Stomach (tissue), 4 donors: ENCODE measurements at regions not wholly inside any gene's neighbourhood (a gene's known extent, or its start where the extent isn't known, plus 50 kb on each side); places are given as distances from the start of the nearest gene placed in this dataset.

Experiments
- CTCF ChIP-seq, 7 experiments: fragments of 450-650 bp in 4 of 7; fragments of 200-600 bp in 3 of 7; sonication (generic) in 3 of 7; IDR thresholded peaks; one replicate each; pipeline ENCODE4 v1.5.1; 2016 to 2019; ENCODE audit warnings: antibody characterized with exemption in 7 of 7, control low read depth in 2 of 7, mild to moderate bottlenecking in 1 of 7
- EP300 ChIP-seq: sonication (generic); formaldehyde crosslinking; IDR thresholded peaks from one replicate; pipeline ENCODE4 v1.6.1; 2017; ENCODE audit warnings: antibody characterized with exemption
- POLR2A ChIP-seq, 4 donors: fragments of 450-650 bp; IDR thresholded peaks; one replicate each; pipeline ENCODE4 v1.6.1; 2016; ENCODE audit warnings: antibody characterized with exemption in 4 of 4, control low read depth in 2 of 4, mild to moderate bottlenecking in 1 of 4, moderate library complexity in 1 of 4
- POLR2AphosphoS5 ChIP-seq, 3 donors: sonication (generic); formaldehyde crosslinking; IDR thresholded peaks; one replicate each; pipeline ENCODE4 v1.6.1; 2016; ENCODE audit warnings: antibody characterized with exemption in 3 of 3

GRCh38 chr3:72482589-72483321, 365.5 kb downstream of the SHQ1 start:
- TF ChIP-seq CTCF (IDR thresholded peaks at IDR 0.05) (no peak), POLR2A (IDR thresholded peaks at IDR 0.05) (no peak), POLR2AphosphoS5 (IDR thresholded peaks at IDR 0.05) (peak in 1 of 3 donors; percentile 78), EP300 (no peak)
